IMR-90 (cell line): ENCODE measurements at regions not wholly inside any gene's neighbourhood (a gene's known extent, or its start where the extent isn't known, plus 50 kb on each side); places are given as distances from the start of the nearest gene placed in this dataset.

Experiments used
- ATAC-seq: fragments of 200-7000 bp; cut with Tn5 transposase; 2 replicates; pipeline ENCODE4 v1.9.1; 2020; ENCODE audit warnings: low read depth, mild to moderate bottlenecking, moderate library complexity
- BruUV-seq: library from RNA; stranded (reverse); fragments of 400-500 nt; replicated peaks from 2 replicates; lab custom pipeline; 2021; lab: Mats Ljungman, UMichigan
- CTCF ChIA-PET: fragments of 300-600 bp; formaldehyde crosslinking; extraction: SDS; loops from one replicate; lab custom pipeline; 2021; ENCODE audit warnings: antibody characterized with exemption; lab: Yijun Ruan, JAX
- POLR2A ChIA-PET: fragments of 300-600 bp; sonication (Branson Sonifier 250); formaldehyde crosslinking; loops from one replicate; lab custom pipeline; 2022; ENCODE audit warnings: antibody characterized with exemption; ENCODE audit not compliant: unreplicated experiment; lab: Charles Lee
- DNase-seq: peaks from one replicate; pipeline ENCODE4 v3.0.0; 2013
- H2AFZ ChIP-seq: replicated peaks from 2 replicates; pipeline ENCODE3; 2013; ENCODE audit warnings: low read length, mild to moderate bottlenecking; ENCODE audit not compliant: poor library complexity
- H2AK5ac ChIP-seq: 2 replicates; pipeline ENCODE4 v1.6.1; 2013; ENCODE audit warnings: low read depth, low read length, inconsistent platforms
- H2AK9ac ChIP-seq: replicated peaks from 2 replicates; pipeline ENCODE3; 2013; ENCODE audit warnings: mild to moderate bottlenecking, low read depth, low read length, moderate library complexity; ENCODE audit not compliant: poor library complexity
- H2BK120ac ChIP-seq: 2 replicates; pipeline ENCODE4 v1.6.1; 2013; ENCODE audit warnings: low read depth, low read length, inconsistent platforms
- H2BK15ac ChIP-seq: 3 replicates; pipeline ENCODE4 v1.6.1; 2013; ENCODE audit warnings: low read depth, low read length, inconsistent platforms
- H2BK20ac ChIP-seq: 2 replicates; pipeline ENCODE4 v1.6.1; 2013; ENCODE audit warnings: low read depth, mild to moderate bottlenecking, inconsistent platforms, low read length, moderate library complexity
- H2BK5ac ChIP-seq: 2 replicates; pipeline ENCODE4 v1.6.1; 2013; ENCODE audit warnings: mild to moderate bottlenecking, low read depth, low read length, inconsistent platforms; ENCODE audit not compliant: poor library complexity, severe bottlenecking
- H3K14ac ChIP-seq: replicated peaks from 2 replicates; pipeline ENCODE4 v1.6.1; 2013; ENCODE audit warnings: low read depth, low read length, inconsistent platforms
- H3K18ac ChIP-seq: 2 replicates; pipeline ENCODE4 v1.6.1; 2013; ENCODE audit warnings: low read depth, low read length, control low read depth
- H3K23ac ChIP-seq: 2 replicates; pipeline ENCODE4 v1.6.1; 2013; ENCODE audit warnings: low read depth, low read length, inconsistent platforms
- H3K27ac ChIP-seq: 2 replicates; pipeline ENCODE4 v1.5.1; 2013; ENCODE audit warnings: mild to moderate bottlenecking, control low read depth, low read length; ENCODE audit not compliant: insufficient read depth
- H3K27me3 ChIP-seq: 2 replicates; pipeline ENCODE4 v1.6.1; 2013; ENCODE audit warnings: low read length; ENCODE audit not compliant: control insufficient read depth, insufficient read depth
- H3K36me3 ChIP-seq: 2 replicates; pipeline ENCODE4 v1.6.1; 2013; ENCODE audit warnings: low read length, mixed read lengths; ENCODE audit not compliant: control insufficient read depth, insufficient read depth
- H3K4ac ChIP-seq: 2 replicates; pipeline ENCODE4 v1.6.1; 2013; ENCODE audit warnings: low read depth, low read length, inconsistent platforms
- H3K4me1 ChIP-seq: 2 replicates; pipeline ENCODE4 v1.6.1; 2013; ENCODE audit warnings: low read length, mixed read lengths; ENCODE audit not compliant: control insufficient read depth, insufficient read depth
- H3K4me2 ChIP-seq: 2 replicates; pipeline ENCODE4 v1.6.1; 2013; ENCODE audit warnings: low read depth, mild to moderate bottlenecking, control low read depth, low read length, moderate library complexity
- H3K4me3 ChIP-seq: 2 replicates; pipeline ENCODE4 v1.5.1; 2013; ENCODE audit warnings: low read depth, mild to moderate bottlenecking, control low read depth, low read length, moderate library complexity; ENCODE audit not compliant: insufficient read depth
- H3K56ac ChIP-seq: 2 replicates; pipeline ENCODE4 v1.6.1; 2013; ENCODE audit warnings: low read length, inconsistent platforms; ENCODE audit not compliant: insufficient read depth; ENCODE audit errors: extremely low read depth
- H3K79me1 ChIP-seq, 2 experiments: 2 replicates each; pipeline ENCODE4 v1.6.1; 2013; ENCODE audit warnings: low read length in 2 of 2, inconsistent platforms in 1 of 2, low read depth in 1 of 2
- H3K9ac ChIP-seq: 2 replicates; pipeline ENCODE4 v1.6.1; 2013; ENCODE audit warnings: low read depth, low read length, control low read depth
- H3K9me1 ChIP-seq: 2 replicates; pipeline ENCODE4 v1.6.1; 2013; ENCODE audit warnings: low read length, inconsistent platforms; ENCODE audit not compliant: insufficient read depth
- H3K9me3 ChIP-seq: 2 replicates; pipeline ENCODE4 v1.6.1; 2013; ENCODE audit warnings: low read length; ENCODE audit not compliant: control insufficient read depth, insufficient read depth
- H4K20me1 ChIP-seq: 2 replicates; pipeline ENCODE4 v1.6.1; 2013; ENCODE audit warnings: low read length, inconsistent platforms; ENCODE audit not compliant: insufficient read depth
- H4K5ac ChIP-seq: 2 replicates; pipeline ENCODE4 v1.6.1; 2013; ENCODE audit warnings: mild to moderate bottlenecking, low read depth, low read length, control low read depth
- H4K8ac ChIP-seq, 2 experiments: 2 replicates each; pipeline ENCODE4 v1.6.1; 2013; ENCODE audit warnings: low read depth in 2 of 2, low read length in 2 of 2, control low read depth in 1 of 2, inconsistent platforms in 1 of 2
- H4K91ac ChIP-seq: 2 replicates; pipeline ENCODE4 v1.6.1; 2013; ENCODE audit warnings: low read depth, low read length, inconsistent platforms; ENCODE audit not compliant: insufficient read depth
- BHLHE40 ChIP-seq: fragments of 150-350 bp; IDR thresholded peaks from 2 replicates; pipeline ENCODE4 v1.6.1; 2016; ENCODE audit warnings: mild to moderate bottlenecking, low read depth, low read length
- CEBPB ChIP-seq: IDR thresholded peaks from 2 replicates; pipeline ENCODE4 v1.6.1; 2012; ENCODE audit warnings: low read depth, low read length, improper control_type of control experiment
- CHD1 ChIP-seq: IDR thresholded peaks from 2 replicates; pipeline ENCODE4 v1.6.1; 2012; ENCODE audit warnings: low read depth, low read length, improper control_type of control experiment
- CTCF ChIP-seq: conservative IDR thresholded peaks from 2 replicates; pipeline ENCODE4 v1.5.1; 2012; ENCODE audit warnings: mild to moderate bottlenecking, low read depth, low read length, improper control_type of control experiment
- ELK1 ChIP-seq: fragments of 150-350 bp; IDR thresholded peaks from 2 replicates; pipeline ENCODE4 v1.6.1; 2016; ENCODE audit warnings: low read depth, mild to moderate bottlenecking, low read length, moderate library complexity, borderline replicate concordance
- FOS ChIP-seq: fragments of 150-350 bp; IDR thresholded peaks from 2 replicates; pipeline ENCODE4 v1.6.1; 2016; ENCODE audit warnings: low read depth, low read length
- MAFK ChIP-seq: IDR thresholded peaks from 2 replicates; pipeline ENCODE4 v1.6.1; 2012; ENCODE audit warnings: low read depth, low read length, improper control_type of control experiment
- MAZ ChIP-seq: IDR thresholded peaks from 2 replicates; pipeline ENCODE4 v1.6.1; 2012; ENCODE audit warnings: low read depth, mild to moderate bottlenecking, low read length, improper control_type of control experiment, moderate library complexity, borderline replicate concordance
- MXI1 ChIP-seq: IDR thresholded peaks from 2 replicates; pipeline ENCODE4 v1.6.1; 2012; ENCODE audit warnings: low read depth, mild to moderate bottlenecking, low read length, moderate library complexity, borderline replicate concordance
- NFE2L2 ChIP-seq: fragments of 150-350 bp; IDR thresholded peaks from 2 replicates; pipeline ENCODE4 v1.6.1; 2016; ENCODE audit warnings: low read depth, mild to moderate bottlenecking, low read length
- POLR2A ChIP-seq: IDR thresholded peaks from 2 replicates; pipeline ENCODE4 v1.6.1; 2012; ENCODE audit warnings: mild to moderate bottlenecking, low read depth, low read length
- RAD21 ChIP-seq: IDR thresholded peaks from 2 replicates; pipeline ENCODE4 v1.6.1; 2012; ENCODE audit warnings: low read length, improper control_type of control experiment
- RCOR1 ChIP-seq: IDR thresholded peaks from 2 replicates; pipeline ENCODE4 v1.6.1; 2012; ENCODE audit warnings: mild to moderate bottlenecking, low read length, improper control_type of control experiment; ENCODE audit not compliant: insufficient replicate concordance
- RFX5 ChIP-seq: IDR thresholded peaks from 2 replicates; pipeline ENCODE4 v1.8.0; 2012; ENCODE audit warnings: low read depth, mild to moderate bottlenecking, low read length, moderate library complexity
- SMC3 ChIP-seq: fragments of 150-350 bp; IDR thresholded peaks from 2 replicates; pipeline ENCODE4 v1.6.1; 2016; ENCODE audit warnings: low read depth, mild to moderate bottlenecking, antibody characterized with exemption, low read length, moderate library complexity
- USF2 ChIP-seq: fragments of 150-350 bp; IDR thresholded peaks from 2 replicates; pipeline ENCODE4 v1.6.1; 2017; ENCODE audit warnings: mild to moderate bottlenecking, antibody characterized with exemption, low read length, low read depth
- WGBS, 2 experiments: methylation state at CpG; one replicate each; pipeline versions ENCODE4 v1.1.5 to v1.1.7; 2013; ENCODE audit warnings: missing lambda C conversion rate in 2 of 2; ENCODE audit not compliant: insufficient read length in 1 of 2; ENCODE audit errors: extremely low coverage in 2 of 2; 5-methylcytosine and 5-hydroxymethylcytosine counted together
- dilution Hi-C: fragments of 300-500 bp; cut with HindIII; formaldehyde crosslinking; loops from one replicate; pipeline ENCODE4 v1.14.3; 2018; ENCODE audit warnings: low sequenced_read_pairs; ENCODE audit not compliant: unreplicated experiment
- in situ Hi-C: fragments of 300-500 bp; cut with MboI; formaldehyde crosslinking; loops from 3 replicates; pipeline ENCODE4 v1.14.3; 2019; ENCODE audit warnings: low sequenced_read_pairs, inconsistent platforms, mixed read lengths
- intact Hi-C: fragments of 100-400 bp; cut with micrococcal nuclease; formaldehyde crosslinking; loops from 2 replicates; pipeline ENCODE4 v1.10.0; 2022

- Histone ChIP-seq H3K4me1 (peaks cover 6% of the 10 kb centered on the region), H2AK9ac (no peak overlapping the region), H4K8ac (no peak overlapping the region), H2AFZ (no peak overlapping the region), H3K27ac (no peak overlapping the region), H3K18ac (no peak overlapping the region), H3K23ac (no peak overlapping the region), H3K56ac (no peak overlapping the region), H2BK15ac (no peak overlapping the region), H3K9me1 (0 out of 2 replicates have a peak, but pooled peaks cover 10% of the 10 kb centered on the region), H3K4me3 (no peak overlapping the region), H2BK20ac (no peak overlapping the region), H3K4ac (no peak overlapping the region), H4K5ac (no peak overlapping the region), H2BK120ac (no peak overlapping the region), H3K9ac (no peak overlapping the region), H3K14ac (no peak overlapping the region), H4K20me1 (no peaks in the 10 kb centered on the region), H2BK5ac (no peak overlapping the region), H3K9me3 (no peaks in the 10 kb centered on the region), H3K4me2 (no peak overlapping the region), H3K27me3 (no peaks in the 10 kb centered on the region), H4K91ac (no peak overlapping the region), H2AK5ac (no peak overlapping the region), H3K79me1 (no peaks in the 10 kb centered on the region), H3K36me3 (no peaks in the 10 kb centered on the region)
- WGBS, 2 experiments = no CpG with 5 or more reads among the region's 3 CpGs
- TF ChIP-seq SMC3 = no peak
- TF ChIP-seq RCOR1 = no peak
- no peak for TF ChIP-seq POLR2A
- no peak for TF ChIP-seq MXI1
- TF ChIP-seq MAFK = no peak
- no peak for TF ChIP-seq NFE2L2
- TF ChIP-seq FOS = no peak
- no peak for TF ChIP-seq CTCF
- TF ChIP-seq USF2 = no peak
- no peak for TF ChIP-seq BHLHE40
- no peak for TF ChIP-seq RFX5
- no peak for TF ChIP-seq CEBPB
- no peak for TF ChIP-seq ELK1
- TF ChIP-seq MAZ = no peak
- no peak for TF ChIP-seq CHD1
- TF ChIP-seq RAD21 = no peak
- ChIA-PET CTCF (no interaction called here), POLR2A (no interaction called here)
- ATAC-seq (no peak), DNase-seq (no peak)
- in situ Hi-C loops = no loop called here
- intact Hi-C loops = loop anchor here (10.0 kb wide), 1 partner anchor 358 kb away; no protein-coding TSS in a partner anchor
- no TSS peak for BruUV-seq
- dilution Hi-C loops = no loop called here
Measured at GRCh38 chr2:149996901-149997300, 409.3 kb upstream of the MMADHC start.
